A673 (cell line): ENCODE measurements at regions not wholly inside any gene's neighbourhood (a gene's known extent, or its start where the extent isn't known, plus 50 kb on each side); places are given as distances from the start of the nearest gene placed in this dataset.

ENCODE experiments used
- CTCF ChIP-seq: fragments of 300-800, 200-600 bp; sonication (generic); conservative IDR thresholded peaks from 2 replicates; pipeline ENCODE4 v1.5.1; 2017; ENCODE audit warnings: low read depth, mild to moderate bottlenecking, antibody characterized with exemption, low read length, moderate library complexity, mixed read lengths
- EZH2 ChIP-seq: fragments of 200-600 bp; sonication (generic); IDR thresholded peaks from 2 replicates; pipeline ENCODE4 v1.6.1; 2017; ENCODE audit warnings: borderline replicate concordance, low read depth, mild to moderate bottlenecking, mixed read lengths, antibody characterized with exemption, low read length; ENCODE audit not compliant: poor library complexity, severe bottlenecking

GRCh38 chr2:120874888-120875275 lies 139.2 kb downstream of the GLI2 start:
- TF ChIP-seq CTCF: no peak
- TF ChIP-seq EZH2: no peak
